GM21737 (cell line): ENCODE measurements at regions not wholly inside any gene's neighbourhood (a gene's known extent, or its start where the extent isn't known, plus 50 kb on each side); places are given as distances from the start of the nearest gene placed in this dataset.
"Not testable (repeated sequence)": the region's sequence is repeated elsewhere in the genome, so short reads cannot be mapped to it uniquely, and the experiment has no call there.

Experiments used
- ATAC-seq: cut with Tn5 transposase; IDR thresholded peaks from one replicate; pipeline ENCODE4 v1.9.1; 2021; ENCODE audit warnings: mild to moderate bottlenecking, moderate library complexity; ENCODE audit not compliant: unreplicated experiment

- no peak for ATAC-seq
These were observed 1336.9 kb downstream of the BRD1 start for GRCh38 chr22:48490500-48491411.

GRCh38 chr22:48489551-48490499, 1337.8 kb downstream of the BRD1 start:
- ATAC-seq: no peak

- no peak for ATAC-seq
These were observed 1338.8 kb downstream of the BRD1 start for GRCh38 chr22:48488611-48489511.

- ATAC-seq: no peak
These were observed 1339.5 kb downstream of the BRD1 start for GRCh38 chr22:48488149-48488551.

GRCh38 chr22:48486558-48486957, 1341.1 kb downstream of the BRD1 start:
- ATAC-seq: no peak

GRCh38 chr22:48486134-48486532, 1341.5 kb downstream of the BRD1 start:
- no peak for ATAC-seq

GRCh38 chr22:48485149-48486133, 1342.2 kb downstream of the BRD1 start:
- ATAC-seq: no peak

- no peak for ATAC-seq
These were observed 1343.7 kb downstream of the BRD1 start for GRCh38 chr22:48483764-48484528.

- ATAC-seq: no peak
These were observed 1344.9 kb downstream of the BRD1 start for GRCh38 chr22:48482771-48483170.

GRCh38 chr22:48482198-48482597, 1345.5 kb downstream of the BRD1 start:
- ATAC-seq: not testable (repeated sequence)

GRCh38 chr22:48481748-48482147, 1345.9 kb downstream of the BRD1 start:
- ATAC-seq: no peak

- no peak for ATAC-seq
These were observed 1349.0 kb downstream of the BRD1 start for GRCh38 chr22:48478529-48479265.

- ATAC-seq: no peak
These were observed 1349.5 kb downstream of the BRD1 start for GRCh38 chr22:48478124-48478523.

- ATAC-seq: no peak
These were observed 1350.5 kb downstream of the BRD1 start for GRCh38 chr22:48477031-48477721.

GRCh38 chr22:48476577-48476976, 1351.1 kb downstream of the BRD1 start:
- ATAC-seq: no peak

GRCh38 chr22:48475661-48476345, 1351.9 kb downstream of the BRD1 start:
- ATAC-seq: no peak

- ATAC-seq: no peak
These were observed 1352.8 kb downstream of the BRD1 start for GRCh38 chr22:48474881-48475280.
